PC-9 (cell line): ENCODE measurements at regions not wholly inside any gene's neighbourhood (a gene's known extent, or its start where the extent isn't known, plus 50 kb on each side); places are given as distances from the start of the nearest gene placed in this dataset.

Experiments used
- BruUV-seq: library from RNA; stranded (reverse); fragments of 400-500 nt; replicated peaks from 2 replicates; lab custom pipeline; 2021; lab: Mats Ljungman, UMichigan
- CTCF ChIA-PET: fragments of 300-600 bp; sonication (Branson Sonifier 250); formaldehyde crosslinking; loops from one replicate; lab custom pipeline; 2022; ENCODE audit warnings: antibody characterized with exemption; lab: Charles Lee
- POLR2A ChIA-PET: fragments of 300-600 bp; sonication (Branson Sonifier 250); formaldehyde crosslinking; loops from one replicate; lab custom pipeline; 2022; ENCODE audit warnings: antibody characterized with exemption; ENCODE audit not compliant: unreplicated experiment; lab: Charles Lee
- DNase-seq, 2 experiments: peaks; one replicate each; pipeline versions ENCODE4 v3.0.0 to v3.0.0-alpha.2; 2015 to 2022; ENCODE audit warnings: mixed read lengths in 1 of 2
- H2AFZ ChIP-seq: fragments of 200-600 bp; sonication (generic); 2 replicates; pipeline ENCODE4 v1.8.1; 2017; ENCODE audit warnings: antibody characterized with exemption
- H3F3A ChIP-seq: fragments of 200-600 bp; sonication (generic); 2 replicates; pipeline ENCODE4 v1.8.1; 2017; ENCODE audit warnings: antibody characterized with exemption, mild to moderate bottlenecking, low read depth; ENCODE audit not compliant: insufficient read depth
- H3K27ac ChIP-seq: fragments of 200-600 bp; sonication (generic); 2 replicates; pipeline ENCODE4 v1.6.1; 2016; ENCODE audit warnings: mixed run types
- H3K27me3 ChIP-seq: fragments of 200-600 bp; sonication (generic); 2 replicates; pipeline ENCODE4 v1.6.1; 2016; ENCODE audit warnings: low read depth, mixed run types; ENCODE audit not compliant: insufficient read depth
- H3K36me3 ChIP-seq: fragments of 200-600 bp; sonication (generic); 2 replicates; pipeline ENCODE4 v1.6.1; 2016; ENCODE audit warnings: low read depth, mixed run types
- H3K4me1 ChIP-seq: fragments of 200-600 bp; sonication (generic); replicated peaks from 2 replicates; pipeline ENCODE4 v1.6.1; 2016; ENCODE audit warnings: mixed run types; ENCODE audit not compliant: insufficient read depth
- H3K4me2 ChIP-seq: fragments of 200-600 bp; sonication (generic); 2 replicates; pipeline ENCODE4 v1.6.1; 2017; ENCODE audit warnings: mixed run types
- H3K4me3 ChIP-seq: fragments of 200-600 bp; sonication (generic); 2 replicates; pipeline ENCODE4 v1.6.1; 2016; ENCODE audit warnings: mixed run types
- H3K79me2 ChIP-seq: fragments of 200-600 bp; sonication (generic); 2 replicates; pipeline ENCODE4 v1.6.1; 2017; ENCODE audit warnings: low read depth, mixed run types
- H3K9me2 ChIP-seq: fragments of 200-600 bp; sonication (generic); 2 replicates; pipeline ENCODE4 v1.8.1; 2017; ENCODE audit warnings: mild to moderate bottlenecking; ENCODE audit not compliant: insufficient read depth
- H3K9me3 ChIP-seq: fragments of 200-600 bp; sonication (generic); 2 replicates; pipeline ENCODE4 v1.8.1; 2016; ENCODE audit warnings: low read depth; ENCODE audit not compliant: insufficient read depth
- H4K20me1 ChIP-seq: fragments of 200-600 bp; sonication (generic); 2 replicates; pipeline ENCODE4 v1.8.1; 2017; ENCODE audit not compliant: insufficient read depth
- EZH2 ChIP-seq: fragments of 200-600 bp; sonication (generic); IDR thresholded peaks from 2 replicates; pipeline ENCODE4 v1.8.0; 2017; ENCODE audit warnings: antibody characterized with exemption, low read depth
- intact Hi-C: fragments of 100-400 bp; cut with micrococcal nuclease; formaldehyde crosslinking; loops from one replicate; pipeline ENCODE4 v1.10.0; 2022; ENCODE audit not compliant: unreplicated experiment
- TF ChIP-seq, protein P1 (sequence below): fragments of 200-600 bp; sonication (generic); conservative IDR thresholded peaks from 2 replicates; pipeline ENCODE4 v1.6.1; 2017; ENCODE audit warnings: mixed run types, antibody characterized with exemption, mild to moderate bottlenecking, moderate library complexity

DNA sequence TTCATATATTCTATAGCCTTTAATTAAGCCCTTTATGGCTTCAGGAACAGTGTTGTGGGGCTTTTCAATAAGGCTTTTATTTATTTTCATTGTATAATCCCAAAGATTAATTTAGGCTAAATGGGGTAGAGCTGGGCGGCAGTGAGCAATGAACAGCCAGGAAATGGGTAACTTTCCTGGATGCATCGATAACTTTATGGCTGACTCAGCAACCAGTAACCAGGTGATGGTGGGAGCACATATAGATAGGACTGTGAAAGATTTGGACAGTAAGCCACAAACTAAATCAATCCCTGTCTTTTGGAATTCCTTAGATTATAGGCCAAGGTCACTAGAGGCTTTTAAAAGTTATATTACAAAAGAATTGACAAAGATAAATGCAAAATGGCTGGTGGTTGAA is 1260.6 kb upstream of the CELF4 start:
- no TSS peak for BruUV-seq
- CTCF ChIA-PET, result no interaction called here

DNA sequence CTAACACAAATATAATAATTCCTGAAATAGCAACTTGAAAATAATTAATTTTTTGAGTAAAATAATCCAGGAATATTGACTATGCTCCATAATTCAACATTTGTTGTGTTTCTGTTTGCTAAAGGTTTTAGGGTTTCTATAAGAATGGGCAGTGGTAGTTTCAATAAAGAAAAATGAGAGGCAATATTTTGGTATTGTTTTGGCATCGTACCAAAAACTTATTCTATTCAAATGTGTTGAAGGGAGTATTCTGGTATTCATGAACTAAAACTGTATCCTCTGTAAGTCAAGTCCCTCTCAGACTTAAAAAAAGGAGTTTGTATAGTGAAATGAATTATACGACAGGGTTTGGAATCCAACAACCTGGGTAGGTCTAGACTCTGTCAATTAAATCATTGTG is 1245.6 kb upstream of the CELF4 start:
- Histone ChIP-seq H3K9me2 (no peaks in the 10 kb centered on the region; the same call in 1 of the 2 replicates), H3K4me1 (no peaks in the 10 kb centered on the region), H3F3A (no peaks in the 10 kb centered on the region), H3K27ac (no peak overlapping the region), H3K36me3 (no peaks in the 10 kb centered on the region), H4K20me1 (no peaks in the 10 kb centered on the region), H2AFZ (no peak overlapping the region), H3K79me2 (no peaks in the 10 kb centered on the region), H3K4me2 (no peak overlapping the region), H3K4me3 (no peak overlapping the region), H3K9me3 (no peaks in the 10 kb centered on the region), H3K27me3 (no peaks in the 10 kb centered on the region)
- CTCF ChIA-PET, result no interaction called here
- POLR2A ChIA-PET, result no interaction called here
- BruUV-seq, result no TSS peak
- intact Hi-C loops, result no loop called here
- TF ChIP-seq, protein P1, sequence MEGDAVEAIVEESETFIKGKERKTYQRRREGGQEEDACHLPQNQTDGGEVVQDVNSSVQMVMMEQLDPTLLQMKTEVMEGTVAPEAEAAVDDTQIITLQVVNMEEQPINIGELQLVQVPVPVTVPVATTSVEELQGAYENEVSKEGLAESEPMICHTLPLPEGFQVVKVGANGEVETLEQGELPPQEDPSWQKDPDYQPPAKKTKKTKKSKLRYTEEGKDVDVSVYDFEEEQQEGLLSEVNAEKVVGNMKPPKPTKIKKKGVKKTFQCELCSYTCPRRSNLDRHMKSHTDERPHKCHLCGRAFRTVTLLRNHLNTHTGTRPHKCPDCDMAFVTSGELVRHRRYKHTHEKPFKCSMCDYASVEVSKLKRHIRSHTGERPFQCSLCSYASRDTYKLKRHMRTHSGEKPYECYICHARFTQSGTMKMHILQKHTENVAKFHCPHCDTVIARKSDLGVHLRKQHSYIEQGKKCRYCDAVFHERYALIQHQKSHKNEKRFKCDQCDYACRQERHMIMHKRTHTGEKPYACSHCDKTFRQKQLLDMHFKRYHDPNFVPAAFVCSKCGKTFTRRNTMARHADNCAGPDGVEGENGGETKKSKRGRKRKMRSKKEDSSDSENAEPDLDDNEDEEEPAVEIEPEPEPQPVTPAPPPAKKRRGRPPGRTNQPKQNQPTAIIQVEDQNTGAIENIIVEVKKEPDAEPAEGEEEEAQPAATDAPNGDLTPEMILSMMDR, result no peak
- TF ChIP-seq EZH2, result no peak
- DNase-seq, result no peak

More for the DNA sequence above, 1260.6 kb upstream of the CELF4 start:
- POLR2A ChIA-PET, result no interaction called here
- Histone ChIP-seq H3K36me3 (no peaks in the 10 kb centered on the region), H3K79me2 (no peaks in the 10 kb centered on the region), H3K27me3 (no peaks in the 10 kb centered on the region), H3K4me2 (no peak overlapping the region), H2AFZ (no peak overlapping the region), H3K9me2 (no peaks in the 10 kb centered on the region), H3K4me1 (no peaks in the 10 kb centered on the region), H4K20me1 (no peaks in the 10 kb centered on the region), H3K27ac (no peak overlapping the region), H3K9me3 (no peaks in the 10 kb centered on the region), H3K4me3 (no peak overlapping the region), H3F3A (no peaks in the 10 kb centered on the region)
- intact Hi-C loops, result no loop called here
- DNase-seq, result no peak
- no peak for TF ChIP-seq EZH2
- TF ChIP-seq, protein P1, result no peak

DNA sequence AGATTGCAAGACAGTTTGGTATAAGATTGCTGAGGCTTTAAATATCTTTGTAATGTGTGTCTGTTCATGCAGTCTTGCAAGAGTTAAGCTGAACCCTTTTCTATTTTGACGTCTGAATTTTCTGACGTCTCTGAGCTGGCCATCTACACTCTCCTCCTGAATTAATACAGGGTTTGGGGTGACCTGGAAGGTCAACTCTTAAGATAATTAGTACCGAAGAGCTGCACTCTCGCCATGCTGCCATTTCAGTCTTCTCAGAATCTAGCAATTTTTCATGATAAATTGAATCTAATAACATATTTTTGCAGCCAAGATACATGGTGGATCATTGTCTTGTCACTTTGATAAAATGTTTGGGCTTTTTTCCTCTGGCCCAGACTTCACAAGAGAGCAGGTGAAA is 1245.2 kb upstream of the CELF4 start:
- no TSS peak for BruUV-seq
- Histone ChIP-seq H3F3A (no peaks in the 10 kb centered on the region), H3K9me2 (no peaks in the 10 kb centered on the region; the same call in 1 of the 2 replicates), H3K36me3 (no peaks in the 10 kb centered on the region), H3K4me3 (no peak overlapping the region), H3K4me1 (no peaks in the 10 kb centered on the region), H4K20me1 (no peaks in the 10 kb centered on the region), H2AFZ (no peak overlapping the region), H3K79me2 (no peaks in the 10 kb centered on the region), H3K4me2 (no peak overlapping the region), H3K27ac (no peak overlapping the region), H3K9me3 (no peaks in the 10 kb centered on the region), H3K27me3 (no peaks in the 10 kb centered on the region)
- ChIA-PET POLR2A (no interaction called here), CTCF (no interaction called here)
- no peak for DNase-seq
- intact Hi-C loops, result no loop called here
- TF ChIP-seq EZH2, result no peak
- TF ChIP-seq, protein P1, result no peak
